HG02642 (cell line): ENCODE measurements at regions not wholly inside any gene's neighbourhood (a gene's known extent, or its start where the extent isn't known, plus 50 kb on each side); places are given as distances from the start of the nearest gene placed in this dataset.
"Not testable (repeated sequence)": the region's sequence is repeated elsewhere in the genome, so short reads cannot be mapped to it uniquely, and the experiment has no call there.

Experiments
- ATAC-seq: cut with Tn5 transposase; IDR thresholded peaks from one replicate; pipeline ENCODE4 v1.9.1; 2021; ENCODE audit warnings: mild to moderate bottlenecking; ENCODE audit not compliant: unreplicated experiment, poor library complexity

- no peak for ATAC-seq
Measured at GRCh38 chr21:28336314-28336713, 656.4 kb downstream of the LTN1 start.

- no peak for ATAC-seq
Measured at GRCh38 chr21:28334407-28334806, 658.3 kb downstream of the LTN1 start.

GRCh38 chr21:28333578-28334075 is 659.0 kb downstream of the LTN1 start:
- ATAC-seq: no peak

DNA sequence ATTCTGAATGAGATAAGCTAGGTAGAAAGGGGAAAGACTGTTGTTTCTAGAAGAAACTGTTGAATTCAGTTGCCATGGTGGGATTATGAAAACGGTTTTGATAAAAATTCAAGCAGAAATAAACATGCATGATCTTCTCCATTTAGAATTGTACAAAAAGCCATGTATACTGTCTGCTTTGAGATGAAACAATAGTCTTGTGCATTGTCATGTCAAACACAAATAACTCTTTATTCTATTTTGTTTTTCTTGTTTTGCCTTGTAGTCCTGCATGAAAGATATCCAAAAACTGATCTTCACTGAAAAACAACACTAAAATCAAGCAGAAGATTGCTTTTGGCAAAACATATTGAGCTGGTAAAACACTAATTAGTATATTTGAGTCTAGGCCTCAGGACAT is 659.9 kb downstream of the LTN1 start:
- ATAC-seq: no peak

DNA sequence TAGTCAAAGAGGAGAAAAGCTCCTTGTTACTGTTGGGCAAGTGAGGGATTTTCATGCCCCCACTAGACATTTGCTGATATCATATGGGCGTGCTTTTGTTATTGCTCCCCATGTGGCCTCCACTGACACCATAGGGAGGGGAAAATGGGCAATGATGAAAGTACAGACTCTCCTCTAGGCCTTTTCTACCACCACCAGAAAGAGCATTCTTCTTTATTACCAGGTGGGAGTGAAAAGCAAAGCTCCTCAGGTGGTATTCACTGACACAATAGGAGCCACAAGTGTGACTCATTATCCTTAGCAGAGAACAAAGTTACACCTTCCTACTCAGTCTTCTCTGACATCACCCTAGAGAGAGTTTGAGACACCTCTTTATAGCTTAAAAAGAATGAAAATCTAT is 667.1 kb downstream of the LTN1 start:
- no peak for ATAC-seq

- ATAC-seq: no peak
Measured at GRCh38 chr21:28324690-28325089, 668.0 kb downstream of the LTN1 start.

GRCh38 chr21:28317177-28317950 is 675.3 kb downstream of the LTN1 start:
- ATAC-seq: no peak

- ATAC-seq: no peak
Measured at GRCh38 chr21:28311411-28312190, 681.1 kb downstream of the LTN1 start.

DNA sequence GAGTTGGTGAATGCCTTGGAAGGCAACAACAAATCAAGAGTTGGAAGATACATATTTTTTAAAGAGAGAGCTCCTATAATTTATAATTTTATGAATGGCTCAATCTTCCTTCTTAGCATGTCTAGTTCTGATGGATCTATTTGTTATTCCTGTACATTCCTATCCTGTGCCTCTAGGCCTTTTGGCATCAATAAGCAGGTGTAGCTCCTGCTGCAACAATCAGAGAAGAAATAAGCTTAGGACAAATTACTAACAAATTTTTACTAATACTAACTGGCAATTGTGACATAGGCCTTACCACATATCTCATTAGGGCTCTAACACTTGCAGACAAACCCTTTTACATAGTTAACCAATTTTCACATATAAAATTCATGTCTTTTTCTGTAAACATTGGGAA is 682.0 kb downstream of the LTN1 start:
- no peak for ATAC-seq

DNA sequence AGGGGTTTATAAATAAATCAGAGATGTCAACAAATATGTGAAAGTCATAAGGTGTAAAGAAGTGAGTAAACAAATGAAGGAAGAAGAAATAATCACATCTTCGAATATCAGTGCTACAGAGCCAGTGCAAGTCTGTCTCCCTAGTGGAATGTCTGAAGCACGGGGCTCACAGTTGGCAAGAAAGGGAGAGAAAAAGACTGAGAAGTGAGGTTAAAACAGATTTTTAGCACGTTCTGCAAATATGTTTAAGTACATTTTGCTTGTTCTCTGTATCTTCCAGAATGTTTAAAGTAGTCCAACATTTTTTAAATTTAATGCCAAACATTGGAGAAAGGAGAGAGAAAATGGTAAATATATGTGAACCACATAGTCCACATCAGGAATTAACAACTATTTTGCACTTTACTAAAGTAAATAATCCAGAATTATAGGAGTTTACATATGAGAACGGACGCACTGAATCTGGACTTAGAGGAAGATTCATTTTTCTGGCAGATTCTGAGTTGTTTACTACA is 682.4 kb downstream of the LTN1 start:
- ATAC-seq: no peak

- no peak for ATAC-seq
Measured at GRCh38 chr21:28309596-28309995, 683.1 kb downstream of the LTN1 start.

GRCh38 chr21:28308516-28308915 is 684.2 kb downstream of the LTN1 start:
- ATAC-seq: no peak

GRCh38 chr21:28299946-28300345 is 692.7 kb downstream of the LTN1 start:
- ATAC-seq: no peak

GRCh38 chr21:28298251-28298672 is 694.4 kb downstream of the LTN1 start:
- ATAC-seq: no peak

GRCh38 chr21:28294051-28294450 is 698.6 kb downstream of the LTN1 start:
- ATAC-seq: no peak

DNA sequence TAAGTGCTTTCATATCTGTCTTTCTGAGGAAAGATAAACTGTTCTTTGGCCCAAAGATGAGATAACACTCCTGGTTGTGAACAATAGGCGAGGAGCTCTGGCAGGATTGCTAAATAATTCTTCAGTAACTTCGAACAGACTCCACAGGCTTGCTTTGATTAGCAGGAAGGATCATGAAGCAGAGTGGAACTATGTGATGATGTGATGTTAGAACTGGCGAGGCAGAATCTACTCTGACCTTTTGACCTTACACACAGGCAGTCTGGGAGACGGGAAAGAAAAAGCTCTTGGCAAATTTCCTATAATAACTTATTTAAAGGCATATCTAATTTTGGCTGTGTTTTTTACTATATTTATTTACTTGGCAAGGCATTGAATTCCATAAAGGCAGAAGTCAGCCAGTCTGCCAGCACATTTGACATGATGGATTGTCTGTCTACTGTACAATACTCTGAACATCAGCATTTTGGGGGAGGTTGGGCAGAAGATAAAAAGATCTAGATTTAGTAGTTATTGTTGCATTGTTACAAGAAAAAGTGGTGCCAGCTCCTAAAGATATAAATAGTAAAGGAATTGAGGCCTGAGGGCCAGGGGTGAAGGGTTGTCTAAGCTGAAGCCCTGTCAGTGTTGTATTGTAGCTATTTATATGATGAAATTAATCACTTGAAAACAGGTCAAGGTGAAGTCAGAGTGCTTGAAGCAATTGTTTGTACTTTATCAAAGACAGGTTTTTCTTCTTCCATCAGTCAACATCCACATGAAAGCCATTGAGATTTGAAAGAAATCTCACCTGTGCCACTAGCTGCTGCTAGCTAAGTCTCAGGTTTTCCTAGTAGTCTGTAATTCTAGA is 708.8 kb downstream of the LTN1 start:
- no peak for ATAC-seq

- ATAC-seq: no peak
Measured at GRCh38 chr21:28282833-28283232, 709.8 kb downstream of the LTN1 start.

- ATAC-seq: not testable (repeated sequence)
Measured at GRCh38 chr21:28281357-28281756, 711.3 kb downstream of the LTN1 start.

DNA sequence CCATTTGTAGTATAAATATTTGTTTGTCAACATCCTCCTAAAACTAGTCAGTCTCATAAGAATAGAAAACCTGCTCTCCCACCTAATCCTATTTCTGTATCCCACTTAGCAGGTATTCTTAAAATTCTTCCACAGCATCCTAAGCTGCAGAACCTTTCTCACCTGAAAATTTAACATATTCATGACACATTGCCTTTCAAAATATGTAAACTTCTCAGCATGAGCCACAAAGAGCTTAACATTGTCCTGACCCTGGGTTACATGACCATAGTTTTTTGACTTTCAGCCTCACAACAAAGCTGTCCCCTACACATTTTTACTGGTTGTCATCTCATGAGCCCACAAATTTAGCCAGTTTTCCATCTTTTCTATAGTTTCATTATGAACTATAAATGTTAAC is 712.1 kb downstream of the LTN1 start:
- no peak for ATAC-seq

- ATAC-seq: no peak
Measured at GRCh38 chr21:28277324-28277723, 715.4 kb downstream of the LTN1 start.
